ENCODE measurements at regions not wholly inside any gene's neighbourhood (a gene's known extent, or its start where the extent isn't known, plus 50 kb on each side); places are given as distances from the start of the nearest gene placed in this dataset.

GRCh38 chr10:16182688-16183087 lies 254.1 kb upstream of the PTER start:
- no CpG with 5 or more reads among the region's 3 CpGs for WGBS, 2 experiments (ENCODE audit: extremely low coverage in 2 of 2, insufficient read length in 1 of 2)
- no peak overlapping the region for H4K91ac ChIP-seq (ENCODE audit: insufficient read depth, low read depth, low read length)
- H3K4me2 ChIP-seq (ENCODE audit: low read depth, low read length) = no peak overlapping the region
- intact Hi-C loops (cut with micrococcal nuclease) (no loop called here), in situ Hi-C loops (cut with MboI; ENCODE audit: low sequenced_read_pairs) (no loop called here), dilution Hi-C loops (cut with HindIII; ENCODE audit: low sequenced_read_pairs, unreplicated experiment) (no loop called here)
- H2AFZ ChIP-seq (replicated peaks; ENCODE audit: low read length, poor library complexity) = no peak overlapping the region
- ChIA-PET POLR2A (ENCODE audit: unreplicated experiment) (no interaction called here), CTCF (no interaction called here)
- H3K9ac ChIP-seq (ENCODE audit: low read depth, low read length) = no peak overlapping the region
- no peaks in the 10 kb centered on the region for H3K79me1 ChIP-seq (ENCODE audit: low read depth in 1 of 2, low read length in 2 of 2)
- BruUV-seq (replicated peaks) = no TSS peak
- TF ChIP-seq MXI1 (IDR thresholded peaks at IDR 0.05; ENCODE audit: borderline replicate concordance, low read depth, low read length) (no peak), BHLHE40 (IDR thresholded peaks at IDR 0.05; ENCODE audit: low read depth, low read length) (no peak), MAFK (IDR thresholded peaks at IDR 0.05; ENCODE audit: low read depth, low read length) (no peak), RAD21 (IDR thresholded peaks at IDR 0.05; ENCODE audit: low read length) (no peak)
- no peak overlapping the region for H3K23ac ChIP-seq (ENCODE audit: low read depth, low read length)
- H3K4me1 ChIP-seq (ENCODE audit: control insufficient read depth, insufficient read depth, low read length) = no peaks in the 10 kb centered on the region
- H2BK5ac ChIP-seq (ENCODE audit: low read depth, low read length, poor library complexity, severe bottlenecking) = no peak overlapping the region
- no peak for ATAC-seq (ENCODE audit: low read depth)
- H2BK15ac ChIP-seq (ENCODE audit: low read depth, low read length) = no peak overlapping the region
- H3K14ac ChIP-seq (replicated peaks; ENCODE audit: low read depth, low read length) = no peak overlapping the region
- H4K5ac ChIP-seq (ENCODE audit: low read depth, low read length) = no peak overlapping the region
- no peak overlapping the region for H4K8ac ChIP-seq (ENCODE audit: low read depth in 2 of 2, low read length in 2 of 2)
- H3K27me3 ChIP-seq (ENCODE audit: control insufficient read depth, insufficient read depth, low read length) = no peaks in the 10 kb centered on the region
- DNase-seq = no peak
- peaks cover 19% of the 10 kb centered on the region for H3K9me3 ChIP-seq (ENCODE audit: control insufficient read depth, insufficient read depth, low read length)
- H3K4ac ChIP-seq (ENCODE audit: low read depth, low read length) = no peak overlapping the region
- no peaks in the 10 kb centered on the region for H3K9me1 ChIP-seq (ENCODE audit: insufficient read depth, low read length)
- no peak overlapping the region for H3K4me3 ChIP-seq (ENCODE audit: insufficient read depth, low read depth, low read length)
- no peak overlapping the region for H3K18ac ChIP-seq (ENCODE audit: low read depth, low read length)
- H2BK20ac ChIP-seq (ENCODE audit: low read depth, low read length) = no peak overlapping the region
- no peak overlapping the region for H3K27ac ChIP-seq (ENCODE audit: insufficient read depth, low read length)
- no peak overlapping the region for H2AK5ac ChIP-seq (ENCODE audit: low read depth, low read length)
- no peaks in the 10 kb centered on the region for H3K36me3 ChIP-seq (ENCODE audit: control insufficient read depth, insufficient read depth, low read length)
- H2AK9ac ChIP-seq (replicated peaks; ENCODE audit: low read depth, low read length, poor library complexity) = no peak overlapping the region
- no peak overlapping the region for H3K56ac ChIP-seq (ENCODE audit: extremely low read depth, insufficient read depth, low read length)
- no peaks in the 10 kb centered on the region for H4K20me1 ChIP-seq (ENCODE audit: insufficient read depth, low read length)
- H2BK120ac ChIP-seq (ENCODE audit: low read depth, low read length) = no peak overlapping the region

All from IMR-90 (cell line).